Skeletal muscle satellite cell (primary cell): ENCODE measurements at regions not wholly inside any gene's neighbourhood (a gene's known extent, or its start where the extent isn't known, plus 50 kb on each side); places are given as distances from the start of the nearest gene placed in this dataset.
"Not testable (repeated sequence)": the region's sequence is repeated elsewhere in the genome, so short reads cannot be mapped to it uniquely, and the experiment has no call there.

Experiments used
- H3K27me3 ChIP-seq: 2 replicates; pipeline ENCODE4 v1.7.0; 2013; ENCODE audit warnings: low read length; ENCODE audit not compliant: control insufficient read depth, insufficient read depth
- H3K36me3 ChIP-seq: 2 replicates; pipeline ENCODE4 v1.7.0; 2013; ENCODE audit warnings: mild to moderate bottlenecking, control low read depth, low read length; ENCODE audit not compliant: insufficient read depth
- H3K4me1 ChIP-seq: 2 replicates; pipeline ENCODE4 v1.7.0; 2013; ENCODE audit warnings: low read length; ENCODE audit not compliant: control insufficient read depth, insufficient read depth
- H3K4me2 ChIP-seq: 2 replicates; pipeline ENCODE4 v1.7.0; 2013; ENCODE audit warnings: mild to moderate bottlenecking, low read length
- H3K4me3 ChIP-seq: 2 replicates; pipeline ENCODE4 v1.7.0; 2013; ENCODE audit warnings: low read length
- H3K9ac ChIP-seq: 2 replicates; pipeline ENCODE4 v1.7.0; 2013; ENCODE audit warnings: mild to moderate bottlenecking, low read depth, low read length, moderate library complexity
- H3K9me3 ChIP-seq: replicated peaks from 2 replicates; pipeline ENCODE4 v1.7.0; 2013; ENCODE audit warnings: mild to moderate bottlenecking, control low read depth, low read length

DNA sequence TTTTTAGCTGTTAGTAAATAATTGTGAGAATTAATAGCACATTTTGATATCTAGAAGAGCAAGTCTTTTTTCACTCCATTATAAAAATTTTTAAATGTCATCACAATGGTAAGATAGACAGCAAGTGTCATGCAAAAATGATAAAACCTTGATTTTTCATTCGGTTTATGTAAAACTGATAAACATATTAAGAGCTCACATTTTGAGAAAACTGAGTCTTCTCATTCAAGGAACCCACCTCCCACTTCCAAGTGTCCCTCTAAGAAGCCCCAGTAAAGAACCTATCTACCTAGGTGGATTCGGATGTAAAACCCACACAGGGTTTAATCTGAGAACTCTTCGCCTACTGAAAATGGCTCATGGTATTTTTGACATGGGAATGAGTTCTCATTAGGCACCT, 87.1 kb upstream of the CCDC180 start:
- H3K9ac ChIP-seq, H3K9me3 ChIP-seq, H3K36me3 ChIP-seq, H3K4me3 ChIP-seq, H3K4me2 ChIP-seq, H3K4me1 ChIP-seq: not testable (repeated sequence)
- H3K27me3 ChIP-seq, result peaks cover 37% of the 10 kb centered on the region

DNA sequence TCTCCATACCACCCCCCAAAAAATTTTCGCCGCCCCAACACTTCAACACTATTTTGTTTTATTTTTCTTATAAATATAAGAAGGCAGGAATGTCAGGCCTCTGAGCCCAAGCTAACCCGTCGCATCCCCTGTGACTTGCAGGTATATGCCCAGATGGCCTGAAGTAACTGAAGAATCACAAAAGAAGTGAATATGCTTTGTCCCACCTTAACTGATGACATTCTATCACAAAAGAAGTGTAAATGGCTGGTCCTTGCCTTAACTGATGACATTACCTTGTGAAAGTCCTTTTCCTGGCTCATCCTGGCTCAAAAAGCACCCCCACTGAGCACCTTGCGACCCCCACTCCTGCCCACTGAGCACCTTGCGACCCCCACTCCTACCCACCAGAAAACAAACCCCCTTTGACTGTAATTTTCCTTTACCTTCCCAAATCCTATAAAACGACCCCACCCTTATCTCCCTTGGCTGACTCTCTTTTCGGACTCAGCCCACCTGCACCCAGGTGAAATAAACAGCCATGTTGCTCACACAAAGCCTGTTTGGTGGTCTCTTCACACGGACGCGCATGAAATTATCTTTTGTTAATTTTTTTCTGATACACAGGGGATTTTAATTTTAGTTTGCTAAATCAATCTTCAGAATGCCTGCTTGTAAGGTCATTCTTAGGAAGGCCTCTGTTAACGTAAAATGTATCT, 87.9 kb upstream of the CCDC180 start:
- not testable (repeated sequence) for H3K4me3 ChIP-seq, H3K4me1 ChIP-seq, H3K36me3 ChIP-seq, H3K4me2 ChIP-seq, H3K9me3 ChIP-seq, H3K9ac ChIP-seq
- H3K27me3 ChIP-seq, result peaks cover 37% of the 10 kb centered on the region

DNA sequence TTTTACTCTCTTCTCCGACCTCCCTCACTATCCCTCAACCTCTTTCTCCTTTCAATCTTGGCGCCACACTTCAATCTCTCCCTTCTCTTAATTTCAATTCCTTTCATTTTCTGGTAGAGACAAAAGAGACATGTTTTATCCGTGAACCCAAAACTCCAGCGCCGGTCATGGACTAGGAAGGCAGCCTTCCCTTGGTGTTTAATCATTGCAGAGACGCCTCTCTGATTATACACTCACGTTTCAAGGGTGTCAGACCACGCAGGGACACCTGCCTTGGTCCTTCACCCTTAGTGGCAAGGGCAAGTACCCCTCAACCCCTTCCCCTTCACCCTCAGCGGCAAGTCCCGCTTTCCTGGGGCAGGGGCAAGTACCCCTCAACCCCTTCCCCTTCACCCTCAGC, 92.3 kb upstream of the CCDC180 start:
- H3K4me2 ChIP-seq, H3K9me3 ChIP-seq, H3K9ac ChIP-seq, H3K27me3 ChIP-seq, H3K4me1 ChIP-seq, H3K36me3 ChIP-seq, H3K4me3 ChIP-seq: not testable (repeated sequence)

- not testable (repeated sequence) for H3K4me2 ChIP-seq, H3K4me1 ChIP-seq, H3K27me3 ChIP-seq, H3K9me3 ChIP-seq, H3K36me3 ChIP-seq, H3K4me3 ChIP-seq, H3K9ac ChIP-seq
Measured at GRCh38 chr9:97214556-97214955, 92.9 kb upstream of the CCDC180 start.

GRCh38 chr9:97199683-97200082, 107.8 kb upstream of the CCDC180 start:
- not testable (repeated sequence) for H3K4me1 ChIP-seq, H3K4me3 ChIP-seq, H3K4me2 ChIP-seq, H3K9ac ChIP-seq, H3K9me3 ChIP-seq, H3K36me3 ChIP-seq, H3K27me3 ChIP-seq

DNA sequence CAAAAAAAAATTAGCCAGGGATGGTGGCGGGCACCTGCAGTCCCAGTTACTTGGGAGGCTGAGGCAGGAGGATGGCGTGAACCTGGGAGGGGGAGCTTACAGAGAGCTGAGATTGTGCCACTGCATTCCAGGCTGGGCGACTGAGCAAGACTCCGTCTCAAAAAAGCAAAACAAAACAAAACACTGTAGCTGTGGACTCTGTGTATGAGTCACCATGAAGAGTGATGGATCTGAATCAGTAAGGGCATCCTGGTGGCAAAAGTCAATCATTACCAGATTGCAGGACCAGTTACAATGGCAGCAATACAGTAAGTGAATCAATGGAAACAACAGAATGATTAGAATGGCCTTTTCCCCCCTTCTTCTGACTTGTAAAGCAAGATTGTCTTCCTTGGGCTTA, 113.7 kb upstream of the CCDC180 start:
- H3K36me3 ChIP-seq, H3K27me3 ChIP-seq, H3K4me2 ChIP-seq, H3K9ac ChIP-seq, H3K9me3 ChIP-seq, H3K4me1 ChIP-seq, H3K4me3 ChIP-seq: not testable (repeated sequence)

- H3K36me3 ChIP-seq, result no peaks in the 10 kb centered on the region
- H3K9ac ChIP-seq, result no peak overlapping the region
- no peak overlapping the region for H3K4me3 ChIP-seq
- H3K4me2 ChIP-seq, result no peak overlapping the region
- H3K27me3 ChIP-seq, result peaks cover 7% of the 10 kb centered on the region
- no peaks in the 10 kb centered on the region for H3K9me3 ChIP-seq
- H3K4me1 ChIP-seq, result no peaks in the 10 kb centered on the region
Measured at GRCh38 chr9:97188545-97188944, 118.9 kb upstream of the CCDC180 start.

- not testable (repeated sequence) for H3K4me1 ChIP-seq, H3K36me3 ChIP-seq, H3K27me3 ChIP-seq, H3K9ac ChIP-seq, H3K4me2 ChIP-seq, H3K9me3 ChIP-seq, H3K4me3 ChIP-seq
Measured at GRCh38 chr9:97187706-97188105, 119.8 kb upstream of the CCDC180 start.

DNA sequence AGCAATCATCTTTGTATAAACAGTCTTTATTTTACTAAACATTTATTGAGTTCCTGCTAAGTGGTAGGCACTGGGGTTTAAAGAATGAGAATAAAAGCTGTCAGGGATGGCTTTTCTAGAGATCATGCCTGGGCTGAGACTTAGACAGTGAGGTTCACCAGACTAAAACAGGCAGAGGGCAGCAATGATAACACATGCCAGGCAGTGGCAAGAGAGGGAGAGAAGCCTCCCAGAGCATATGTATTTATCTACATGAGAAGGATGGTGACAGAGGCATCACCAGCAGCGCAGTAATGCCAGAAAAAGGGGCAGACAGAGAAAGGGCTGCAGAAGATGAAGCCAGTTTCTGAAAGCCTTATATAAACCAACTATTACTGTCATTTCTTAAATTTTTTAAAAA, 121.0 kb upstream of the CCDC180 start:
- no peaks in the 10 kb centered on the region for H3K36me3 ChIP-seq
- peaks cover 9% of the 10 kb centered on the region for H3K27me3 ChIP-seq
- H3K9ac ChIP-seq, result no peak overlapping the region
- H3K9me3 ChIP-seq, result no peaks in the 10 kb centered on the region
- no peaks in the 10 kb centered on the region for H3K4me1 ChIP-seq
- H3K4me3 ChIP-seq, result no peak overlapping the region
- H3K4me2 ChIP-seq, result no peak overlapping the region

- H3K9ac ChIP-seq, H3K4me1 ChIP-seq, H3K36me3 ChIP-seq, H3K4me2 ChIP-seq, H3K4me3 ChIP-seq, H3K9me3 ChIP-seq: not testable (repeated sequence)
- H3K27me3 ChIP-seq, result peaks cover 11% of the 10 kb centered on the region
Measured at GRCh38 chr9:97182532-97182931, 124.9 kb upstream of the CCDC180 start.

GRCh38 chr9:97179616-97180015, 127.8 kb upstream of the CCDC180 start:
- Histone ChIP-seq H3K9ac (no peak overlapping the region), H3K4me1 (no peaks in the 10 kb centered on the region), H3K4me3 (no peak overlapping the region), H3K27me3 (peaks cover 8% of the 10 kb centered on the region), H3K9me3 (no peaks in the 10 kb centered on the region), H3K4me2 (no peak overlapping the region), H3K36me3 (no peaks in the 10 kb centered on the region)

DNA sequence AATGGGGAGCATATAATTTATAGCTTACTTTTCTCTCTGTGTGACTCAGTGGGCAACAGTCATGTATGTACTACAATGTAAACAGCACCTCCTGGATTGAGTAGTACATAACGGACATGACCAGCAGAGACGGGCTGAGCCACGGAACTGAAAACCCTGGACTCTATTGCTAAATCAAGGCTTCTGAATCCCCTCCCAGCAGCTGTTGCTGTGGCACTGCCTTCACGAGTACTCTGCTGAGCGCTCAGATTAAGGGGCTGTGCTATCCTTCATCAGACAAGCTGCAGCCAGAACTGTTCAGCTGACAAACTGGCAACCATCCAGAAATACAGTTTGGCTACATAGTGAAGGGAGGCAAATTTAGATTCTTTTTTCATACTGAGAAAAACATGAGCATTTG, 131.3 kb upstream of the CCDC180 start:
- Histone ChIP-seq H3K4me1 (no peaks in the 10 kb centered on the region), H3K9ac (no peak overlapping the region), H3K36me3 (no peaks in the 10 kb centered on the region), H3K4me3 (no peak overlapping the region), H3K4me2 (no peak overlapping the region), H3K27me3 (peaks cover 5% of the 10 kb centered on the region), H3K9me3 (no peaks in the 10 kb centered on the region)
